H1 (cell line): ENCODE measurements at regions not wholly inside any gene's neighbourhood (a gene's known extent, or its start where the extent isn't known, plus 50 kb on each side); places are given as distances from the start of the nearest gene placed in this dataset.

Experiments
- CTCF ChIA-PET: fragments of 300-600 bp; sonication (Branson Sonifier 250); formaldehyde crosslinking; loops from one replicate; lab custom pipeline; 2021; ENCODE audit not compliant: partially characterized antibody; lab: Charles Lee
- POLR2A ChIA-PET: fragments of 300-600 bp; sonication (Branson Sonifier 250); formaldehyde crosslinking; loops from one replicate; lab custom pipeline; 2021; ENCODE audit warnings: inconsistent platforms; ENCODE audit not compliant: partially characterized antibody; lab: Charles Lee
- DNase-seq, 2 experiments: peaks; one replicate each; pipeline versions ENCODE4 v3.0.0 to v3.0.0-alpha.2; 2010 to 2022; ENCODE audit warnings: low spot score in 2 of 2, low read depth in 1 of 2, mixed read lengths in 1 of 2
- FAIRE-seq: peaks from 2 replicates; lab custom pipeline; 2011; peaks lifted over from hg19 to GRCh38; lab: Jason Lieb, UNC
- H2AFZ ChIP-seq: 2 replicates; pipeline ENCODE4 v1.8.1; 2012; ENCODE audit warnings: low read length, inconsistent platforms
- H2AK5ac ChIP-seq: 2 replicates; pipeline ENCODE4 v1.6.1; 2013; ENCODE audit warnings: low read depth, low read length
- H2BK120ac ChIP-seq: replicated peaks from 2 replicates; pipeline ENCODE3; 2013; ENCODE audit warnings: low read depth, low read length, inconsistent platforms
- H2BK12ac ChIP-seq: 2 replicates; pipeline ENCODE4 v1.6.1; 2013; ENCODE audit warnings: low read depth, low read length
- H2BK15ac ChIP-seq: 2 replicates; pipeline ENCODE4 v1.6.1; 2013; ENCODE audit warnings: low read length
- H2BK20ac ChIP-seq: 2 replicates; pipeline ENCODE4 v1.6.1; 2013; ENCODE audit warnings: low read length
- H2BK5ac ChIP-seq: 2 replicates; pipeline ENCODE4 v1.6.1; 2013; ENCODE audit warnings: low read depth, low read length
- H3K14ac ChIP-seq: 2 replicates; pipeline ENCODE4 v1.6.1; 2013; ENCODE audit warnings: inconsistent platforms; ENCODE audit not compliant: insufficient read length
- H3K18ac ChIP-seq: 2 replicates; pipeline ENCODE4 v1.6.1; 2013; ENCODE audit warnings: low read length; ENCODE audit errors: extremely low read depth
- H3K23ac ChIP-seq: 2 replicates; pipeline ENCODE4 v1.6.1; 2013; ENCODE audit warnings: inconsistent platforms; ENCODE audit not compliant: insufficient read length
- H3K23me2 ChIP-seq: 2 replicates; pipeline ENCODE4 v1.6.1; 2013; ENCODE audit warnings: low read depth, low read length
- H3K27ac ChIP-seq: 2 replicates; pipeline ENCODE4 v1.6.1; 2011; ENCODE audit warnings: low read depth, low read length, inconsistent platforms
- H3K27me3 ChIP-seq, 4 experiments: replicated peaks in 1 of 4; 1 replicate in 1 of 4; 2 replicates in 3 of 4; pipeline versions ENCODE4 v1.6.1 to v1.8.1; 2011 to 2013; ENCODE audit warnings: low read length in 3 of 4, mild to moderate bottlenecking in 3 of 4, inconsistent platforms in 2 of 4, mixed read lengths in 2 of 4, moderate library complexity in 1 of 4; ENCODE audit not compliant: control insufficient read depth in 3 of 4, insufficient read depth in 3 of 4; ENCODE audit errors: extremely low read depth in 1 of 4
- H3K36me3 ChIP-seq, 4 experiments: 2 replicates each; pipeline versions ENCODE4 v1.6.1 to v1.8.1; 2011 to 2013; ENCODE audit warnings: mild to moderate bottlenecking in 4 of 4, low read length in 3 of 4, moderate library complexity in 2 of 4, control low read depth in 1 of 4, inconsistent platforms in 1 of 4; ENCODE audit not compliant: insufficient read depth in 4 of 4, control insufficient read depth in 2 of 4
- H3K4ac ChIP-seq: replicated peaks from 2 replicates; pipeline ENCODE3; 2013; ENCODE audit warnings: low read length, low read depth, mixed read lengths, inconsistent platforms; ENCODE audit not compliant: insufficient read length
- H3K4me1 ChIP-seq, 4 experiments: replicated peaks in 1 of 4; 1 replicate in 1 of 4; 2 replicates in 3 of 4; pipeline versions ENCODE4 v1.6.1 to v1.8.1; 2011 to 2013; ENCODE audit warnings: low read length in 3 of 4, inconsistent platforms in 2 of 4, mixed read lengths in 1 of 4; ENCODE audit not compliant: insufficient read depth in 4 of 4, control insufficient read depth in 3 of 4
- H3K4me2 ChIP-seq, 2 experiments: 2 replicates each; pipeline versions ENCODE4 v1.6.1 to v1.8.1; 2011 to 2013; ENCODE audit warnings: low read depth in 2 of 2, low read length in 2 of 2, control low read depth in 1 of 2, inconsistent platforms in 1 of 2, mild to moderate bottlenecking in 1 of 2; ENCODE audit not compliant: insufficient read depth in 1 of 2
- H3K4me3 ChIP-seq, 4 experiments: fragments of 200-600, 300-600 bp in 1 of 4; sonication (generic), shearing (Covaris generic), sonication (Bioruptor Twin) in 1 of 4; 2 replicates each; pipeline versions ENCODE4 v1.5.1 to v1.8.1; 2011 to 2016; ENCODE audit warnings: low read length in 4 of 4, low read depth in 3 of 4, control low read depth in 2 of 4, inconsistent platforms in 2 of 4, mild to moderate bottlenecking in 2 of 4, mixed read lengths in 1 of 4, moderate library complexity in 1 of 4; ENCODE audit not compliant: insufficient read depth in 2 of 4; ENCODE audit errors: extremely low read depth in 1 of 4
- H3K56ac ChIP-seq: replicated peaks from 2 replicates; pipeline ENCODE3; 2013; ENCODE audit warnings: low read depth, mild to moderate bottlenecking, mixed read lengths, low read length, inconsistent platforms; ENCODE audit not compliant: insufficient read length
- H3K79me1 ChIP-seq: 2 replicates; pipeline ENCODE4 v1.6.1; 2013; ENCODE audit warnings: low read depth, low read length, control low read depth
- H3K79me2 ChIP-seq, 2 experiments: 2 replicates each; pipeline versions ENCODE4 v1.6.1 to v1.8.1; 2012 to 2013; ENCODE audit warnings: low read length in 2 of 2, mild to moderate bottlenecking in 2 of 2, inconsistent platforms in 1 of 2; ENCODE audit not compliant: insufficient read depth in 2 of 2, control insufficient read depth in 1 of 2
- H3K9ac ChIP-seq, 4 experiments: replicated peaks in 1 of 4; 1 replicate in 1 of 4; 2 replicates in 3 of 4; pipeline versions ENCODE4 v1.6.1 to v1.8.1; 2011 to 2013; ENCODE audit warnings: low read depth in 3 of 4, low read length in 3 of 4, control low read depth in 2 of 4, mild to moderate bottlenecking in 2 of 4, moderate library complexity in 2 of 4, inconsistent platforms in 1 of 4; ENCODE audit errors: extremely low read depth in 1 of 4
- H3K9me3 ChIP-seq, 2 experiments: 2 replicates each; pipeline versions ENCODE4 v1.6.1 to v1.8.1; 2012 to 2013; ENCODE audit warnings: mild to moderate bottlenecking in 2 of 2, moderate library complexity in 2 of 2, control low read depth in 1 of 2, inconsistent platforms in 1 of 2, low read depth in 1 of 2, low read length in 1 of 2, mixed read lengths in 1 of 2; ENCODE audit not compliant: insufficient read depth in 2 of 2
- H4K20me1 ChIP-seq, 2 experiments: replicated peaks in 1 of 2; 2 replicates each; pipeline versions ENCODE3 to v1.8.1; 2011 to 2013; ENCODE audit warnings: inconsistent platforms in 2 of 2, low read length in 2 of 2, mild to moderate bottlenecking in 1 of 2; ENCODE audit not compliant: insufficient read depth in 2 of 2, control insufficient read depth in 1 of 2
- H4K5ac ChIP-seq: 2 replicates; pipeline ENCODE4 v1.6.1; 2013; ENCODE audit warnings: low read length, low read depth, mixed read lengths, inconsistent platforms; ENCODE audit not compliant: insufficient read length
- H4K8ac ChIP-seq: 2 replicates; pipeline ENCODE4 v1.8.0; 2013; ENCODE audit warnings: mild to moderate bottlenecking, moderate library complexity, low read length, inconsistent platforms; ENCODE audit not compliant: insufficient read depth; ENCODE audit errors: extremely low read depth
- H4K91ac ChIP-seq: replicated peaks from 2 replicates; pipeline ENCODE3; 2013; ENCODE audit warnings: low read length, mixed read lengths, inconsistent platforms; ENCODE audit not compliant: insufficient read length
- CHD1 ChIP-seq: IDR thresholded peaks from 2 replicates; pipeline ENCODE4 v1.6.1; 2012; ENCODE audit warnings: low read depth, low read length, improper control_type of control experiment
- CHD2 ChIP-seq: IDR thresholded peaks from 2 replicates; pipeline ENCODE4 v1.6.1; 2012; ENCODE audit warnings: low read length, improper control_type of control experiment
- GABPA ChIP-seq: IDR thresholded peaks from 2 replicates; pipeline ENCODE4 v1.6.1; 2011; ENCODE audit warnings: mild to moderate bottlenecking, low read length, moderate library complexity, borderline replicate concordance; ENCODE audit not compliant: insufficient read depth
- JUND ChIP-seq: IDR thresholded peaks from 2 replicates; pipeline ENCODE4 v1.6.1; 2011; ENCODE audit warnings: mild to moderate bottlenecking, improper control_type of control experiment, low read length
- POLR2A ChIP-seq, 2 experiments: IDR thresholded peaks; 1 replicate in 1 of 2; 2 replicates in 1 of 2; pipeline ENCODE4 v1.6.1; 2011; ENCODE audit warnings: low read depth in 2 of 2, low read length in 2 of 2, mild to moderate bottlenecking in 2 of 2; ENCODE audit errors: control extremely low read depth in 1 of 2
- POLR2AphosphoS5 ChIP-seq: IDR thresholded peaks from 2 replicates; pipeline ENCODE4 v1.6.1; 2011; ENCODE audit warnings: low read depth, low read length
- SIN3A ChIP-seq, 2 experiments: IDR thresholded peaks in 1 of 2; conservative IDR thresholded peaks in 1 of 2; 2 replicates each; pipeline ENCODE4 v1.6.1; 2011 to 2012; ENCODE audit warnings: low read length in 2 of 2, improper control_type of control experiment in 1 of 2, low read depth in 1 of 2, mild to moderate bottlenecking in 1 of 2
- TAF1 ChIP-seq: IDR thresholded peaks from 2 replicates; pipeline ENCODE4 v1.6.1; 2011; ENCODE audit warnings: mild to moderate bottlenecking, low read depth, low read length
- TAF7 ChIP-seq: optimal IDR thresholded peaks from 2 replicates; pipeline ENCODE3; 2011; ENCODE audit warnings: low read depth, mild to moderate bottlenecking, inconsistent platforms, low read length, moderate library complexity, borderline replicate concordance
- USF2 ChIP-seq: IDR thresholded peaks from 2 replicates; pipeline ENCODE4 v1.6.1; 2011; ENCODE audit warnings: low read length, improper control_type of control experiment
- WGBS, 2 experiments: shearing (Covaris generic) in 1 of 2; methylation state at CpG; one replicate each; pipeline versions ENCODE4 v1.1.6 to v1.1.7; 2013 to 2015; ENCODE audit warnings: low lambda C conversion rate in 2 of 2, mixed read lengths in 2 of 2, inconsistent platforms in 1 of 2, low coverage in 1 of 2, missing lambda C conversion rate in 1 of 2; ENCODE audit not compliant: insufficient replicate concordance in 2 of 2, insufficient coverage in 1 of 2, insufficient read length in 1 of 2; ENCODE audit errors: extremely low coverage in 1 of 2, missing lambda C conversion rate in 1 of 2; 5-methylcytosine and 5-hydroxymethylcytosine counted together

- H3K14ac ChIP-seq = peak overlapping the region; percentile 2
- peak overlapping the region; percentile 54 for H3K4ac ChIP-seq
- ChIA-PET POLR2A (interaction anchor here (0.6 to 40.4 kb wide), 58 partner anchors 5 to 1678 kb away, joined by 3 to 2731 read pairs (median 7); partner anchors contain the start of gene HFE), CTCF (interaction anchor here (0.9 to 2.2 kb wide), 10 partner anchors 8 to 149 kb away, joined by 3 to 14 read pairs (median 6); a partner anchor contains a TSS)
- H2BK5ac ChIP-seq = peak overlapping the region; percentile 99
- no peaks in the 10 kb centered on the region for H3K36me3 ChIP-seq
- H3K4me2 ChIP-seq = peak overlapping the region; percentile 80 to 95
- peak overlapping the region; percentile 94 to 98 (median 96) for H3K9ac ChIP-seq
- WGBS, 2 experiments = 1% methylated on average over 31 of the region's 31 CpGs; no CpG with 5 or more reads in 1 of the 2 experiments
- H4K5ac ChIP-seq = peak overlapping the region; percentile 64
- H3K27me3 ChIP-seq = no peaks in the 10 kb centered on the region
- DNase-seq (no peak), FAIRE-seq (no peak)
- H3K27ac ChIP-seq = peak overlapping the region; percentile 93
- H4K8ac ChIP-seq = no peak overlapping the region
- no peaks in the 10 kb centered on the region for H3K79me1 ChIP-seq
- no peaks in the 10 kb centered on the region for H3K9me3 ChIP-seq
- no peak overlapping the region for H3K23ac ChIP-seq
- no peak overlapping the region for H2BK120ac ChIP-seq
- H3K18ac ChIP-seq = peak overlapping the region; percentile 88
- H3K23me2 ChIP-seq = peaks cover 10% of the 10 kb centered on the region
- peak overlapping the region; percentile 87 for H3K56ac ChIP-seq
- peaks cover 0 to 8% (median 1%) of the 10 kb centered on the region in 4 experiments; a peak in 4 of 7 replicates for H3K4me1 ChIP-seq
- H2BK15ac ChIP-seq = no peak overlapping the region
- no peak overlapping the region for H2AFZ ChIP-seq
- H4K20me1 ChIP-seq = no peaks in the 10 kb centered on the region
- peak overlapping the region; percentile 82; the same call in 1 of the 2 replicates for H2BK12ac ChIP-seq
- H3K4me3 ChIP-seq = peak overlapping the region; percentile 87 to 98 (median 90)
- H2BK20ac ChIP-seq = no peak overlapping the region
- no peaks in the 10 kb centered on the region for H3K79me2 ChIP-seq
- no peak overlapping the region for H4K91ac ChIP-seq
- H2AK5ac ChIP-seq = peak overlapping the region; percentile 32; the same call in 1 of the 2 replicates
- no peak for TF ChIP-seq TAF1
- TF ChIP-seq POLR2AphosphoS5 = peak; percentile 94
- peak; percentile 89 for TF ChIP-seq TAF7
- peak; percentile 16 for TF ChIP-seq CHD1
- no peak; the same call in 1 of the 2 replicates for TF ChIP-seq USF2
- TF ChIP-seq SIN3A (conservative IDR thresholded peaks at IDR 0.05 in 1 of 2, IDR thresholded peaks at IDR 0.05 in 1 of 2; ENCODE audit: low read depth in 1 of 2, low read length in 2 of 2) = 0 out of 4 replicates have a peak, but pooled peaks have one; percentile 60 to 74
- no peak for TF ChIP-seq GABPA
- TF ChIP-seq POLR2A (IDR thresholded peaks at IDR 0.05; ENCODE audit: control extremely low read depth in 1 of 2, low read depth in 2 of 2, low read length in 2 of 2) = peak; percentile 82 to 85
- TF ChIP-seq JUND = no peak
- TF ChIP-seq CHD2 = 0 out of 2 replicates have a peak, but pooled peaks have one; percentile 33
Observed at GRCh38 chr6:26215585-26216358, 128.5 kb downstream of the HFE start.
